ENCODE measurements at regions not wholly inside any gene's neighbourhood (a gene's known extent, or its start where the extent isn't known, plus 50 kb on each side); places are given as distances from the start of the nearest gene placed in this dataset.

- in situ Hi-C loops (cut with MboI; ENCODE audit: low pct_unique_long_range_greater_than_20kb, low sequenced_read_pairs, unreplicated experiment), result no loop called here
- DNase-seq (ENCODE audit: low spot score), result no peak
- TF ChIP-seq CTCF (IDR thresholded peaks at IDR 0.05; ENCODE audit: extremely low read depth, insufficient read depth, missing control alignments), result no peak
Measured at GRCh38 chr17:69949496-69949895, 125.5 kb upstream of the KCNJ16 start.

GRCh38 chr17:69949973-69950695, 124.9 kb upstream of the KCNJ16 start:
- no peak for TF ChIP-seq CTCF (IDR thresholded peaks at IDR 0.05; ENCODE audit: extremely low read depth, insufficient read depth, missing control alignments)
- in situ Hi-C loops (cut with MboI; ENCODE audit: low pct_unique_long_range_greater_than_20kb, low sequenced_read_pairs, unreplicated experiment), result no loop called here
- DNase-seq (ENCODE audit: low spot score), result no peak

- in situ Hi-C loops (cut with MboI; ENCODE audit: low pct_unique_long_range_greater_than_20kb, low sequenced_read_pairs, unreplicated experiment), result no loop called here
- no peak for DNase-seq (ENCODE audit: low spot score)
- no peak for TF ChIP-seq CTCF (IDR thresholded peaks at IDR 0.05; ENCODE audit: extremely low read depth, insufficient read depth, missing control alignments)
Measured at GRCh38 chr17:69950701-69951418, 124.2 kb upstream of the KCNJ16 start.

- in situ Hi-C loops (cut with MboI; ENCODE audit: low pct_unique_long_range_greater_than_20kb, low sequenced_read_pairs, unreplicated experiment), result no loop called here
- no peak for TF ChIP-seq CTCF (IDR thresholded peaks at IDR 0.05; ENCODE audit: extremely low read depth, insufficient read depth, missing control alignments)
Measured at GRCh38 chr17:69954241-69954925, 120.6 kb upstream of the KCNJ16 start.

GRCh38 chr17:69958063-69958462, 117.0 kb upstream of the KCNJ16 start:
- no peak for DNase-seq (ENCODE audit: low spot score)
- no peak for TF ChIP-seq CTCF (IDR thresholded peaks at IDR 0.05; ENCODE audit: extremely low read depth, insufficient read depth, missing control alignments)
- in situ Hi-C loops (cut with MboI; ENCODE audit: low pct_unique_long_range_greater_than_20kb, low sequenced_read_pairs, unreplicated experiment), result no loop called here

More at GRCh38 chr17:69954241-69954925, 120.6 kb upstream of the KCNJ16 start:
- no peak for DNase-seq (ENCODE audit: low spot score)

- DNase-seq (ENCODE audit: low spot score), result no peak
- TF ChIP-seq CTCF (IDR thresholded peaks at IDR 0.05; ENCODE audit: extremely low read depth, insufficient read depth, missing control alignments), result no peak
- in situ Hi-C loops (cut with MboI; ENCODE audit: low pct_unique_long_range_greater_than_20kb, low sequenced_read_pairs, unreplicated experiment), result no loop called here
Measured at GRCh38 chr17:69959283-69959682, 115.7 kb upstream of the KCNJ16 start.
